Lower lobe of right lung (tissue), 2 donors: ENCODE measurements at regions not wholly inside any gene's neighbourhood (a gene's known extent, or its start where the extent isn't known, plus 50 kb on each side); places are given as distances from the start of the nearest gene placed in this dataset.

Source experiments
- ATAC-seq, 2 donors: fragments of 200-7000 bp; cut with Tn5 transposase; one replicate each; pipeline ENCODE4 v1.9.1; 2020 to 2022; ENCODE audit warnings: mild to moderate bottlenecking in 2 of 2, moderate library complexity in 2 of 2
- DNase-seq: peaks from one replicate; pipeline ENCODE4 v3.0.0-alpha.2; 2020
- H3K27ac ChIP-seq: fragments of 200-600 bp; one replicate; pipeline ENCODE4 v1.8.0; 2022
- H3K27me3 ChIP-seq: fragments of 200-600 bp; one replicate; pipeline ENCODE4 v1.8.0; 2022; ENCODE audit warnings: low read depth
- H3K36me3 ChIP-seq: fragments of 200-600 bp; one replicate; pipeline ENCODE4 v1.8.0; 2022; ENCODE audit warnings: mild to moderate bottlenecking
- H3K4me1 ChIP-seq: fragments of 200-600 bp; one replicate; pipeline ENCODE4 v1.8.0; 2022
- H3K4me3 ChIP-seq: fragments of 200-600 bp; one replicate; pipeline ENCODE4 v1.8.0; 2022; ENCODE audit warnings: mild to moderate bottlenecking
- H3K9me3 ChIP-seq: fragments of 200-600 bp; one replicate; pipeline ENCODE4 v1.8.0; 2022
- CTCF ChIP-seq: fragments of 200-600 bp; IDR thresholded peaks from one replicate; pipeline ENCODE4 v1.8.0; 2022; ENCODE audit warnings: antibody characterized with exemption, mild to moderate bottlenecking
- intact Hi-C: fragments of 100-400 bp; cut with DNase I; formaldehyde crosslinking; loops from one replicate; pipeline ENCODE4 v1.11.0; 2022
- donor health status: DM: no; HTN: yes; CAD: no; lungs with severe emphysema.

GRCh38 chr11:69360606-69361005, 66.7 kb downstream of the MYEOV start:
- Histone ChIP-seq H3K4me3 (no peak overlapping the region), H3K36me3 (no peaks in the 10 kb centered on the region), H3K27ac (no peak overlapping the region), H3K27me3 (no peaks in the 10 kb centered on the region), H3K4me1 (peaks cover 6% of the 10 kb centered on the region), H3K9me3 (peaks cover 7% of the 10 kb centered on the region)
- DNase-seq: peak; percentile 20
- intact Hi-C loops: no loop called here
- peak in 1 of 2 donors; percentile 8 for ATAC-seq
- no peak for TF ChIP-seq CTCF

- Histone ChIP-seq H3K9me3 (peaks cover 7% of the 10 kb centered on the region), H3K4me1 (peaks cover 6% of the 10 kb centered on the region), H3K27ac (no peak overlapping the region), H3K27me3 (no peaks in the 10 kb centered on the region), H3K4me3 (no peak overlapping the region), H3K36me3 (no peaks in the 10 kb centered on the region)
- ATAC-seq (no peak), DNase-seq (peak; percentile 22)
- intact Hi-C loops: no loop called here
- no peak for TF ChIP-seq CTCF
Measured at GRCh38 chr11:69361048-69361447, 67.1 kb downstream of the MYEOV start.

GRCh38 chr11:69361466-69361865, 67.5 kb downstream of the MYEOV start:
- Histone ChIP-seq H3K4me3 (no peak overlapping the region), H3K9me3 (peaks cover 7% of the 10 kb centered on the region), H3K27me3 (no peaks in the 10 kb centered on the region), H3K36me3 (no peaks in the 10 kb centered on the region), H3K27ac (no peak overlapping the region), H3K4me1 (peaks cover 6% of the 10 kb centered on the region)
- no peak for TF ChIP-seq CTCF
- peak; percentile 12 for DNase-seq
- intact Hi-C loops: no loop called here
- ATAC-seq: no peak

GRCh38 chr11:69362315-69362714, 68.4 kb downstream of the MYEOV start:
- ATAC-seq: no peak
- H3K27me3 ChIP-seq: no peaks in the 10 kb centered on the region
- H3K9me3 ChIP-seq: peaks cover 7% of the 10 kb centered on the region
- TF ChIP-seq CTCF: no peak
- H3K4me1 ChIP-seq: peaks cover 6% of the 10 kb centered on the region
- intact Hi-C loops: no loop called here
- no peaks in the 10 kb centered on the region for H3K36me3 ChIP-seq
- no peak overlapping the region for H3K4me3 ChIP-seq
- no peak for DNase-seq
- H3K27ac ChIP-seq: no peak overlapping the region

- ATAC-seq (no peak), DNase-seq (no peak)
- Histone ChIP-seq H3K9me3 (peaks cover 3% of the 10 kb centered on the region), H3K4me3 (no peak overlapping the region), H3K27ac (no peak overlapping the region), H3K4me1 (peaks cover 6% of the 10 kb centered on the region), H3K27me3 (no peaks in the 10 kb centered on the region), H3K36me3 (no peaks in the 10 kb centered on the region)
- intact Hi-C loops: no loop called here
- TF ChIP-seq CTCF: no peak
Measured at GRCh38 chr11:69364921-69365320, 71.0 kb downstream of the MYEOV start.

- DNase-seq (no peak), ATAC-seq (no peak)
- Histone ChIP-seq H3K27ac (no peak overlapping the region), H3K4me1 (peaks cover 6% of the 10 kb centered on the region), H3K4me3 (no peak overlapping the region), H3K27me3 (no peaks in the 10 kb centered on the region), H3K9me3 (no peaks in the 10 kb centered on the region), H3K36me3 (no peaks in the 10 kb centered on the region)
- intact Hi-C loops: no loop called here
- TF ChIP-seq CTCF: no peak
Measured at GRCh38 chr11:69365558-69365957, 71.6 kb downstream of the MYEOV start.
